Neural crest cell (in vitro differentiated cells): ENCODE measurements at regions not wholly inside any gene's neighbourhood (a gene's known extent, or its start where the extent isn't known, plus 50 kb on each side); places are given as distances from the start of the nearest gene placed in this dataset.

Experiments used
- DNase-seq: peaks from one replicate; pipeline ENCODE4 v3.0.0; 2021; ENCODE audit warnings: low read depth, mixed read lengths, low spot score
- H3K27ac Mint-ChIP-seq: one replicate; pipeline ENCODE4 v1.8.0; 2021; ENCODE audit warnings: mild to moderate bottlenecking, mixed read lengths; ENCODE audit not compliant: unreplicated experiment
- H3K27me3 Mint-ChIP-seq: 2 replicates; pipeline ENCODE4 v1.8.0; 2021; ENCODE audit warnings: low read depth, mild to moderate bottlenecking, mixed read lengths
- H3K36me3 Mint-ChIP-seq: 2 replicates; pipeline ENCODE4 v1.8.0; 2021; ENCODE audit warnings: low read depth, mild to moderate bottlenecking, mixed read lengths
- H3K4me1 Mint-ChIP-seq: 2 replicates; pipeline ENCODE4 v1.8.0; 2021; ENCODE audit warnings: mixed read lengths
- H3K4me3 Mint-ChIP-seq: one replicate; pipeline ENCODE4 v1.8.0; 2021; ENCODE audit warnings: mild to moderate bottlenecking, mixed read lengths
- H3K9me3 Mint-ChIP-seq: 2 replicates; pipeline ENCODE4 v1.8.0; 2021; ENCODE audit warnings: mixed read lengths
- TF ChIP-seq, protein P1 (sequence below): fragments of 200-600 bp; sonication (generic); conservative IDR thresholded peaks from 2 replicates; pipeline ENCODE4 v1.5.0; 2021; ENCODE audit warnings: antibody characterized with exemption, mild to moderate bottlenecking

DNA sequence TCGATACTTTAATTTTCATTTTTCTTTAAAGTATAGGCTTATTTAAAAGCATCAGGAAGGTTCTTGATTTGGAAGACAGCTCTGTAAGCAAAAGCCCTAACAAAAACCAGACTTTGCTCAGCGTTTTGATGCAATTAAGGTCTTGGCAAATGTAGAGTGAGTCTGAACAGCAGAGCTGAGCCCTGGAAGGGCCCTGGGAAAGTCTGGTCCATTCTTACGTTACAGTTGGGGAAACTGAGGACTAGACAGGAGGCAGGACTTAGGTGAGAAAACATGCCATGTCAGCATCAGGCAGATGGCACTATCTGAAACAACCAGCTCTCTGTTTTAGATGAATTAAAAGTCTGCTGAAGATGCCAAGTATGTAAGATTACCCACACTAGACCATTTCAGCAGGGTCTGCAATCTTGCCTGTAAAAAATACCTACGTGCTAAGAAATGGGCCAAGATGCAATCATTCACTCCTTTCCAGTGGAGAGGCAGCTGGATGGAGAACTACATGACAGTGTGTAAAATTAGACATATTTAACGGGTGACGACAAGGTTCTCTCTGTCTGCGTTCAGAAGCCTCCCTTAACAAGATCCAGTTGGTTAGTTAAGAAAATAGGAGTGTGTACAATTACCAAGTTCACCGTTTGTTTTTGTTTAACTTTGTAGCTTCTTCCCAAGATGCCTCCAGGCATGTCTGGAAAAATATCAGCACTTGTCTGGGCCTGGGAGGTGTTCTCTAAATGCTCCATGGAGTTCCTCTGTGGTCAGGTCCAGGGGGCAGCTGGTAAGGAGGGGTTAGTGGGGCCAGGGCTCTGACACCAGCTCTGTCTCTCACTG, 502.3 kb upstream of the ZMIZ1 start:
- Mint-ChIP-seq H3K9me3 (no peaks in the 10 kb centered on the region), H3K27ac (no peak overlapping the region), H3K4me3 (no peak overlapping the region), H3K36me3 (no peaks in the 10 kb centered on the region), H3K4me1 (peaks cover 43% of the 10 kb centered on the region), H3K27me3 (no peaks in the 10 kb centered on the region)
- TF ChIP-seq, protein P1, sequence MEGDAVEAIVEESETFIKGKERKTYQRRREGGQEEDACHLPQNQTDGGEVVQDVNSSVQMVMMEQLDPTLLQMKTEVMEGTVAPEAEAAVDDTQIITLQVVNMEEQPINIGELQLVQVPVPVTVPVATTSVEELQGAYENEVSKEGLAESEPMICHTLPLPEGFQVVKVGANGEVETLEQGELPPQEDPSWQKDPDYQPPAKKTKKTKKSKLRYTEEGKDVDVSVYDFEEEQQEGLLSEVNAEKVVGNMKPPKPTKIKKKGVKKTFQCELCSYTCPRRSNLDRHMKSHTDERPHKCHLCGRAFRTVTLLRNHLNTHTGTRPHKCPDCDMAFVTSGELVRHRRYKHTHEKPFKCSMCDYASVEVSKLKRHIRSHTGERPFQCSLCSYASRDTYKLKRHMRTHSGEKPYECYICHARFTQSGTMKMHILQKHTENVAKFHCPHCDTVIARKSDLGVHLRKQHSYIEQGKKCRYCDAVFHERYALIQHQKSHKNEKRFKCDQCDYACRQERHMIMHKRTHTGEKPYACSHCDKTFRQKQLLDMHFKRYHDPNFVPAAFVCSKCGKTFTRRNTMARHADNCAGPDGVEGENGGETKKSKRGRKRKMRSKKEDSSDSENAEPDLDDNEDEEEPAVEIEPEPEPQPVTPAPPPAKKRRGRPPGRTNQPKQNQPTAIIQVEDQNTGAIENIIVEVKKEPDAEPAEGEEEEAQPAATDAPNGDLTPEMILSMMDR = no peak
- DNase-seq = no peak

DNA sequence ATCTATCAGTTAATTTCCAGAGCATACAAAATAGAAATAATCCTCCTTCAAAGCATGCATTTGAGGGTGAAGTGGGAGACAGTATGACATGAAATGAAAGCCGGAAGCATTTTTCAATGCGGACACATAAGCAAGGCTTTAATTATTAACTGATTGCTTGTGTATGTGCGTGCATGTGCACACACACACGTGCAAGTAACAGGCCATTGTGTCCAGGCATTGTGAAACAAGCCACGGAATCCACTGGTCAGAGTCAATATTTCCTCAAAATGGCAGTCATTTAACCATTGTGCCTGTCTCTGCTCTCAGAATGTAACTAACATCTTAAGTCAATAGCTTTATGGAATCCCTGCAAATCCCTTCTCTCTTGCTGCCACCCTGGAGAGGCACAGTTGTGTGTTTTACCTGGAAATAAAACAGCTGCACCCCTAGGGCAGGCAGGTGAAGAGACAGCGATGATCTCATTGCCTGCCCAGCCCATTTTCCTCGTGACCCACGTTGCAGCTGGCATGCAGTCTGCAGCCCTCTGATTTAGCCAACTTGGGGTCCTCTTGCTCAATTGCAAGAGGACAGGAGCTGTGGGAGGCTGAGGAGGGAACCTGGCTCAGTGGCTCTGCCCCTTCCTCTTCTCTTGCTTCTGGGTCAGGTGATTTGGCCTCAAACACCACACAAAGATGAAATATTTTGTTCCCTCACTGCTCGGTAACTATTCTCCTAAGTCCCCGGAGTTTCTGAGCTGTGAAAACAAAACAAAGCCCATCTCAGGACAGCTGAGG, 500.9 kb upstream of the ZMIZ1 start:
- Mint-ChIP-seq H3K27ac (no peak overlapping the region), H3K4me1 (peaks cover 43% of the 10 kb centered on the region)
- DNase-seq = no peak

DNA sequence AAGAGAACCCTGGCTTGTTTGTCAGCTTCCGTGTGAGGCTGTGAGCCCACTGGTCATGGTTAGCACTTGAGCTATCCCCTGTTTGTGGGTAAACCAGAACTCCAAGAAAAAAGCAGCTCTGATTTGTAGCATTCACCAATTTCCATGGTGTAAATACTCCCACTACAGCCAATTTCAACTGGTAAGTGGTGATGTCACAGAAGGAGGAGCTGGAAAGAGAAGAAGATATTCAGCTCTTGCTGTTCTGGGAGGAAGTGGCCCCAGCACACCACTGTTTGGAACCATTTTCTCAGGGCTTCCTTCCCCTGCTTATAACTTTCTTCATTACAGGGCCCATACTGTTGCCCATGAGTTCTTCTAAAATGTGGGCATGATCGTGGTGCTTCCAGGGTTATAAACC, 500.1 kb upstream of the ZMIZ1 start:
- Mint-ChIP-seq H3K4me1 (peaks cover 43% of the 10 kb centered on the region), H3K9me3 (no peaks in the 10 kb centered on the region), H3K36me3 (no peaks in the 10 kb centered on the region), H3K27ac (no peak overlapping the region), H3K4me3 (no peak overlapping the region), H3K27me3 (no peaks in the 10 kb centered on the region)
- no peak for DNase-seq
- TF ChIP-seq, protein P1 = no peak

More for the DNA sequence above, 500.9 kb upstream of the ZMIZ1 start:
- TF ChIP-seq, protein P1 = no peak
- H3K36me3 Mint-ChIP-seq = no peaks in the 10 kb centered on the region
- H3K9me3 Mint-ChIP-seq = no peaks in the 10 kb centered on the region
- no peak overlapping the region for H3K4me3 Mint-ChIP-seq
- no peaks in the 10 kb centered on the region for H3K27me3 Mint-ChIP-seq

DNA sequence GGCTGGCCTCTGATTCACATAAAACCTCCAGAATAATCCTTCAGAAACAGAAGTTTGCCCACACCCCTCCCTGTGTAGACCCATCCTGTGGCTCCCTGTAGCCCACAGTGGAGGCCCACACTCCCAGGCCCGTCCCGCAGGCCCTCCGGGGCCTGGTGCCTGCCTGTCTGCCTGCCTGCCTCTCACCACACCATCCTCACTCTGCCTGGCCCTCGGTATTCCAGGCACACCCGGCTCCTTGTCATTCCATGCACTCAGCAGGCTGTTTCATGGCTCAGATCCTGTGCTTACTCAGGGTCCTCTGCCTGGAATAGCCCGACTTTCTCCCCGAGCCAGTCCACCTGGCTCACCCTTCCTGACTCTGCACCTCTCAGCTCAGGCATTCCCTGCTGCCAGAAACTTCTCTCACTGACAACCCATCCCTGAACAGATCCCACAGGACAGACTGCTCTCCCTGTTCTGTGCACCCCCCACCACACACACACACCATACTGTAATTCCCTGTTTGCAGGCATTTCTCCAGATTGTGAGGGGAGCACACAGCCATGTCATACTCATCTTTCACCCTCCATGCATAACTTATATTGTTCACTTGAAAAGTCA, 498.0 kb upstream of the ZMIZ1 start:
- Mint-ChIP-seq H3K27me3 (no peaks in the 10 kb centered on the region), H3K4me1 (peaks cover 43% of the 10 kb centered on the region), H3K4me3 (no peak overlapping the region), H3K27ac (peak overlapping the region; percentile 60), H3K36me3 (no peaks in the 10 kb centered on the region), H3K9me3 (no peaks in the 10 kb centered on the region)
- DNase-seq = no peak
- TF ChIP-seq, protein P1 = no peak

DNA sequence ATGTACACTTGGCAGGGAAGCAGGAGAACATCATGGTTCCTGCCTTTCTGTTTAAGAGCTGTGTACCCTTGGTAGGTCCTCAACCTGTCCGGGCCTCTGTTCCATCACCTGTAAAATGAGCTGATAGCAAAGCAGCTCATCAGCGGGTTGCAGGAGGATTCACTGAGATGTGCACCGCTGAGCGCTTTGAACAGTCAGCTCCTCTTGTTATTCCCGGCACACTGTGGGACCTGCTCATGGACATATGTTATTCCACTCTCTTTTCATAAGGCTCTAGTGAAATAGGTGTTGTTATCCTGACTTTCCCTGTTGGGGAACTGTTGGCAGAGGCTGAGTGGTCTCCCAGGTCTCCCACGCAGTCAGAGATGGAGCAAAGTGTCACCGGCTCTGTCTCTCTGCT, 497.5 kb upstream of the ZMIZ1 start:
- Mint-ChIP-seq H3K27ac (no peak overlapping the region), H3K9me3 (no peaks in the 10 kb centered on the region), H3K4me3 (no peak overlapping the region), H3K27me3 (no peaks in the 10 kb centered on the region), H3K36me3 (no peaks in the 10 kb centered on the region), H3K4me1 (peaks cover 43% of the 10 kb centered on the region)
- TF ChIP-seq, protein P1 = no peak
- no peak for DNase-seq
